ENCODE measurements at regions not wholly inside any gene's neighbourhood (a gene's known extent, or its start where the extent isn't known, plus 50 kb on each side); places are given as distances from the start of the nearest gene placed in this dataset.

DNA sequence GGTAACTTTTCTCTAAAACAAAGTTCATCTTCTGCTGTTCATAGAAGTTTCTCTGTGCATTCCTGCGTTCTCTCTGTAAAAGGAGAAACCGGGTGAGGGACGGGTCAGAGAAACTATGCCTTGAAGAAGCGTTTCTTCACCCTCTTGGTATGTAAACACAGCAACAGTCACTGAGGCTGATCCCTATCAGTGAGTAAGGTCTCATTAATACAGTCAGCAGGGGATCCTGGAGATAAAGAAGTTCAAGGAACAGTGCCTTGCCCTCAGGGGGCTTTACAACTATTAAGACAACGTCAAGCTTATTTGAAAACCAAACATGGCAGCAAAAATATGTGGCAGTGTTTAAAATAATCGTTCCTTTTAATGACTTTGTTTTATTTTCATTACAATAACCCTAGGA, 202.9 kb upstream of the IL12B start:
- TF ChIP-seq POLR2AphosphoS5 (IDR thresholded peaks at IDR 0.05; ENCODE audit: low read depth) (no peak), GABPA (IDR thresholded peaks at IDR 0.05; ENCODE audit: low read depth) (no peak)
- TF ChIP-seq, protein P1, sequence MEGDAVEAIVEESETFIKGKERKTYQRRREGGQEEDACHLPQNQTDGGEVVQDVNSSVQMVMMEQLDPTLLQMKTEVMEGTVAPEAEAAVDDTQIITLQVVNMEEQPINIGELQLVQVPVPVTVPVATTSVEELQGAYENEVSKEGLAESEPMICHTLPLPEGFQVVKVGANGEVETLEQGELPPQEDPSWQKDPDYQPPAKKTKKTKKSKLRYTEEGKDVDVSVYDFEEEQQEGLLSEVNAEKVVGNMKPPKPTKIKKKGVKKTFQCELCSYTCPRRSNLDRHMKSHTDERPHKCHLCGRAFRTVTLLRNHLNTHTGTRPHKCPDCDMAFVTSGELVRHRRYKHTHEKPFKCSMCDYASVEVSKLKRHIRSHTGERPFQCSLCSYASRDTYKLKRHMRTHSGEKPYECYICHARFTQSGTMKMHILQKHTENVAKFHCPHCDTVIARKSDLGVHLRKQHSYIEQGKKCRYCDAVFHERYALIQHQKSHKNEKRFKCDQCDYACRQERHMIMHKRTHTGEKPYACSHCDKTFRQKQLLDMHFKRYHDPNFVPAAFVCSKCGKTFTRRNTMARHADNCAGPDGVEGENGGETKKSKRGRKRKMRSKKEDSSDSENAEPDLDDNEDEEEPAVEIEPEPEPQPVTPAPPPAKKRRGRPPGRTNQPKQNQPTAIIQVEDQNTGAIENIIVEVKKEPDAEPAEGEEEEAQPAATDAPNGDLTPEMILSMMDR (IDR thresholded peaks at IDR 0.05; ENCODE audit: insufficient read depth, low read length): no peak
